DOHH2 (cell line): ENCODE measurements at regions not wholly inside any gene's neighbourhood (a gene's known extent, or its start where the extent isn't known, plus 50 kb on each side); places are given as distances from the start of the nearest gene placed in this dataset.

Experiments used
- CTCF ChIP-seq: fragments of 200-600 bp; sonication (generic); IDR thresholded peaks from one replicate; pipeline ENCODE4 v1.5.1; 2014; ENCODE audit warnings: antibody characterized with exemption, mild to moderate bottlenecking, low read depth, low read length; ENCODE audit not compliant: poor library complexity, severe bottlenecking
- EZH2phosphoT487 ChIP-seq: fragments of 200-600 bp; sonication (generic); IDR thresholded peaks from 2 replicates; pipeline ENCODE4 v1.6.1; 2017; ENCODE audit warnings: borderline replicate concordance, mild to moderate bottlenecking, antibody characterized with exemption, low read length, moderate library complexity, mixed read lengths

- no peak for TF ChIP-seq CTCF
- no peak for TF ChIP-seq EZH2phosphoT487
These were observed 67.6 kb downstream of the RASL11A start for GRCh38 chr13:27338207-27338606.
